ENCODE measurements at regions not wholly inside any gene's neighbourhood (a gene's known extent, or its start where the extent isn't known, plus 50 kb on each side); places are given as distances from the start of the nearest gene placed in this dataset.

GRCh38 chr2:71990122-71990521 is 157.5 kb downstream of the CYP26B1 start:
- TF ChIP-seq POLR2A (IDR thresholded peaks at IDR 0.05) (no peak), CTCF (IDR thresholded peaks at IDR 0.05) (no peak)
